HepG2 (cell line): ENCODE measurements at regions not wholly inside any gene's neighbourhood (a gene's known extent, or its start where the extent isn't known, plus 50 kb on each side); places are given as distances from the start of the nearest gene placed in this dataset.

ENCODE experiments used
- ATAC-seq: fragments of 200-7000 bp; cut with Tn5 transposase; 3 replicates; pipeline ENCODE4 v1.9.1; 2020; ENCODE audit warnings: mild to moderate bottlenecking, moderate library complexity
- BruUV-seq: library from RNA; stranded (reverse); fragments of 400-500 nt; replicated peaks from 2 replicates; lab custom pipeline; 2021; lab: Mats Ljungman, UMichigan
- CTCF ChIA-PET: fragments of 300-600 bp; formaldehyde crosslinking; extraction: SDS; loops from one replicate; lab custom pipeline; 2021; ENCODE audit warnings: low total read pairs, inconsistent platforms, low intra/inter-chr PET ratio; lab: Yijun Ruan, JAX
- POLR2A ChIA-PET: fragments of 350-600 bp; sonication (Branson Sonifier 250); formaldehyde crosslinking; loops from one replicate; lab custom pipeline; 2020; ENCODE audit warnings: antibody characterized with exemption, inconsistent platforms; lab: Yijun Ruan, JAX
- DNase-seq: peaks from one replicate; pipeline ENCODE4 v3.0.0-alpha.2; 2015; ENCODE audit warnings: low spot score
- FAIRE-seq: peaks from 3 replicates; lab custom pipeline; 2011; peaks lifted over from hg19 to GRCh38; lab: Jason Lieb, UNC
- H2AFZ ChIP-seq: one replicate; pipeline ENCODE4 v1.6.1; 2011; ENCODE audit warnings: low read length, inconsistent platforms
- H3K27ac ChIP-seq: fragments of 300-600 bp; 3 replicates; pipeline ENCODE4 v1.8.0; 2011; ENCODE audit warnings: mixed run types, mild to moderate bottlenecking, mixed read lengths, low read length, inconsistent platforms; ENCODE audit not compliant: insufficient read depth; ENCODE audit errors: extremely low read length
- H3K27me3 ChIP-seq, 2 experiments: fragments of 200-600 bp in 1 of 2; 2 replicates in 1 of 2; 3 replicates in 1 of 2; pipeline versions ENCODE4 v1.6.0 to v1.8.0; 2011; ENCODE audit warnings: low read length in 2 of 2, mild to moderate bottlenecking in 2 of 2, moderate library complexity in 2 of 2, inconsistent platforms in 1 of 2; ENCODE audit not compliant: insufficient read depth in 2 of 2, control insufficient read depth in 1 of 2
- H3K36me3 ChIP-seq, 2 experiments: fragments of 200-600 bp in 1 of 2; replicated peaks in 1 of 2; 2 replicates in 1 of 2; 3 replicates in 1 of 2; pipeline versions ENCODE4 v1.5.1 to v1.8.0; 2011; ENCODE audit warnings: low read length in 2 of 2, inconsistent platforms in 1 of 2; ENCODE audit not compliant: insufficient read depth in 2 of 2, control insufficient read depth in 1 of 2
- H3K4me1 ChIP-seq: 2 replicates; pipeline ENCODE4 v1.5.1; 2012; ENCODE audit warnings: low read length, inconsistent platforms; ENCODE audit not compliant: insufficient read depth
- H3K4me2 ChIP-seq: 2 replicates; pipeline ENCODE4 v1.6.0; 2011; ENCODE audit warnings: low read depth, low read length, inconsistent platforms
- H3K4me3 ChIP-seq, 3 experiments: fragments of 200-600 bp in 1 of 3; sonication (generic), shearing (Covaris generic) in 1 of 3; replicated peaks in 1 of 3; 2 replicates each; pipeline ENCODE4 v1.5.1; 2011 to 2016; ENCODE audit warnings: low read length in 3 of 3, inconsistent platforms in 2 of 3, low read depth in 2 of 3, mild to moderate bottlenecking in 2 of 3, control low read depth in 1 of 3, mixed read lengths in 1 of 3; ENCODE audit not compliant: insufficient read depth in 1 of 3
- H3K79me2 ChIP-seq: one replicate; pipeline ENCODE4 v1.6.1; 2011; ENCODE audit warnings: low read length, inconsistent platforms; ENCODE audit not compliant: insufficient read depth
- H3K9ac ChIP-seq: 2 replicates; pipeline ENCODE4 v1.6.0; 2011; ENCODE audit warnings: mild to moderate bottlenecking, low read depth, low read length, inconsistent platforms; ENCODE audit not compliant: insufficient read depth
- H3K9me3 ChIP-seq: 2 replicates; pipeline ENCODE4 v1.5.1; 2012; ENCODE audit warnings: mild to moderate bottlenecking, low read length
- H4K20me1 ChIP-seq: 2 replicates; pipeline ENCODE4 v1.6.0; 2011; ENCODE audit warnings: inconsistent platforms, mild to moderate bottlenecking, low read length, moderate library complexity; ENCODE audit not compliant: insufficient read depth
- ATF3 ChIP-seq: sonication (generic); formaldehyde crosslinking; IDR thresholded peaks from 2 replicates; pipeline ENCODE4 v1.4.0; 2020; ENCODE audit warnings: missing genetic modification reagents
- E2F2 ChIP-seq: sonication (generic); formaldehyde crosslinking; IDR thresholded peaks from 2 replicates; pipeline ENCODE4 v1.4.0; 2020; ENCODE audit warnings: missing genetic modification reagents, borderline replicate concordance
- ESRRA ChIP-seq: sonication (generic); formaldehyde crosslinking; IDR thresholded peaks from 2 replicates; pipeline ENCODE4 v1.5.1; 2020; ENCODE audit warnings: mild to moderate bottlenecking, low read depth, missing genetic modification reagents
- HDAC2 ChIP-seq: sonication (generic); formaldehyde crosslinking; IDR thresholded peaks from 2 replicates; pipeline ENCODE4 v1.4.0; 2020; ENCODE audit warnings: missing genetic modification reagents
- HOXD1 ChIP-seq: sonication (generic); formaldehyde crosslinking; IDR thresholded peaks from 2 replicates; pipeline ENCODE4 v1.5.0; 2020; ENCODE audit warnings: missing genetic modification reagents
- MIER2 ChIP-seq: IDR thresholded peaks from 2 replicates; pipeline ENCODE4 v1.6.1; 2016; ENCODE audit warnings: missing biosample characterization, missing genetic modification reagents
- NFAT5 ChIP-seq: sonication (generic); formaldehyde crosslinking; IDR thresholded peaks from 2 replicates; pipeline ENCODE4 v1.4.0; 2020; ENCODE audit warnings: missing genetic modification reagents
- REPIN1 ChIP-seq: sonication (generic); formaldehyde crosslinking; IDR thresholded peaks from 2 replicates; pipeline ENCODE4 v1.8.0; 2022; ENCODE audit warnings: missing genetic modification reagents, low read depth, mild to moderate bottlenecking, borderline replicate concordance
- YY1 ChIP-seq: IDR thresholded peaks from 2 replicates; pipeline ENCODE4 v1.6.1; 2011; ENCODE audit warnings: low read length, low read depth, moderate library complexity, mild to moderate bottlenecking; ENCODE audit not compliant: insufficient read depth, insufficient replicate concordance
- ZBTB4 ChIP-seq: sonication (generic); formaldehyde crosslinking; IDR thresholded peaks from 2 replicates; pipeline ENCODE4 v1.4.0; 2020; ENCODE audit warnings: missing genetic modification reagents, mild to moderate bottlenecking, borderline replicate concordance
- ZFP36 ChIP-seq: fragments of 150-350 bp; IDR thresholded peaks from 2 replicates; pipeline ENCODE4 v1.6.1; 2018; ENCODE audit warnings: borderline replicate concordance, low read length, low read depth; ENCODE audit not compliant: partially characterized antibody
- ZNF274 ChIP-seq: sonication (generic); formaldehyde crosslinking; IDR thresholded peaks from 2 replicates; pipeline ENCODE4 v1.5.1; 2020; ENCODE audit warnings: mild to moderate bottlenecking, missing genetic modification reagents
- ZNF329 ChIP-seq: sonication (generic); formaldehyde crosslinking; IDR thresholded peaks from 2 replicates; pipeline ENCODE4 v1.9.0; 2021; ENCODE audit warnings: low read depth, mild to moderate bottlenecking, missing genetic modification reagents
- WGBS: methylation state at CpG from one replicate; pipeline ENCODE4 v1.1.6; 2017; ENCODE audit warnings: low lambda C conversion rate; 5-methylcytosine and 5-hydroxymethylcytosine counted together
- in situ Hi-C: cut with HindIII; loops from 2 replicates; pipeline ENCODE4 v1.10.0; 2017; ENCODE audit warnings: low pct_unique_long_range_greater_than_20kb; ENCODE audit not compliant: extremely low pct_ligation_motif_present
- intact Hi-C: fragments of 100-400 bp; cut with micrococcal nuclease; formaldehyde crosslinking; loops from one replicate; pipeline ENCODE4 v1.10.0; 2022; ENCODE audit not compliant: unreplicated experiment

- no peaks in the 10 kb centered on the region for H3K79me2 ChIP-seq
- FAIRE-seq (no peak), ATAC-seq (no peak), DNase-seq (no peak)
- no peak overlapping the region for H3K27ac ChIP-seq
- WGBS: 0% methylated on average over 2 of the region's 2 CpGs
- in situ Hi-C loops (no loop called here), intact Hi-C loops (no loop called here)
- H3K4me1 ChIP-seq: no peaks in the 10 kb centered on the region
- no peak overlapping the region for H3K4me2 ChIP-seq
- no peak overlapping the region for H3K9ac ChIP-seq
- ChIA-PET CTCF (no interaction called here), POLR2A (no interaction called here)
- no peaks in the 10 kb centered on the region; the same call in 1 of the 2 replicates for H3K9me3 ChIP-seq
- no peaks in the 10 kb centered on the region for H4K20me1 ChIP-seq
- no TSS peak for BruUV-seq
- H3K4me3 ChIP-seq: no peak overlapping the region
- TF ChIP-seq ZFP36: no peak
- no peak for TF ChIP-seq ATF3 (CRISPR knock-in tag)
- no peak for TF ChIP-seq MIER2 (CRISPR knock-in tag)
- no peak for TF ChIP-seq HOXD1 (CRISPR knock-in tag)
- no peak for TF ChIP-seq NFAT5
- no peak for TF ChIP-seq ZBTB4 (CRISPR knock-in tag)
- TF ChIP-seq REPIN1 (CRISPR knock-in tag): no peak
- no peak for TF ChIP-seq YY1
- no peak for TF ChIP-seq HDAC2 (CRISPR knock-in tag)
- no peak for TF ChIP-seq ZNF329 (CRISPR knock-in tag)
- no peak for TF ChIP-seq ESRRA
- no peak for TF ChIP-seq E2F2 (CRISPR knock-in tag)
- no peak for TF ChIP-seq ZNF274 (CRISPR knock-in tag)
- no peaks in the 10 kb centered on the region for H3K36me3 ChIP-seq
- no peaks in the 10 kb centered on the region for H3K27me3 ChIP-seq
- H2AFZ ChIP-seq: no peak overlapping the region
Measured at GRCh38 chr13:89959074-89959473, 1388.4 kb upstream of the MIR17HG start.
